CD4-positive, alpha-beta T cell treated with Interleukin-21 for 1 hour (primary cell): ENCODE measurements at regions not wholly inside any gene's neighbourhood (a gene's known extent, or its start where the extent isn't known, plus 50 kb on each side); places are given as distances from the start of the nearest gene placed in this dataset.

Source experiments
- DNase-seq: peaks from one replicate; pipeline ENCODE4 v3.0.0-alpha.2; 2020

DNA sequence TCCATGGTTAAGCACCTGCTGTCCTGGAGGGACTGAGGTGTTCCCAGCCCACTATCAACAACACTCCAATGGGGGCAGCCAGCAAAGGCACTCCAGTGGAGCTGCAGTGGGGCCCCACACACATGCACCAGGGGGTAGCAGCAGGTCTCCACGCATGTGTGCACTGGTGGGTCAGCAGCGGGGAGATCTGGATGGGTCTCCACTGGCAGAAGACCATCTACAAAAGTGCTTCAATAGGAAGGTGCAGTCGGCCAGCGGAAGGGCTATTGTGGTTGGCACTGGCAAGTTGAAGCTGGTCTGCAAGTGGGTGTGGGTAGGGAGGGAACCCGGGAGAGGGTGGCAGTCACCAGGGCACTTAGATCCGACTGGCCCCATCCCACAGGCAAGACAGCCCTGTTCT lies 1355.4 kb downstream of the NSUN3 start:
- no peak for DNase-seq

GRCh38 chr3:95424279-95424678 lies 1361.4 kb downstream of the NSUN3 start:
- DNase-seq = no peak

- DNase-seq = no peak
Measured at GRCh38 chr3:95434491-95434890, 1371.6 kb downstream of the NSUN3 start.

DNA sequence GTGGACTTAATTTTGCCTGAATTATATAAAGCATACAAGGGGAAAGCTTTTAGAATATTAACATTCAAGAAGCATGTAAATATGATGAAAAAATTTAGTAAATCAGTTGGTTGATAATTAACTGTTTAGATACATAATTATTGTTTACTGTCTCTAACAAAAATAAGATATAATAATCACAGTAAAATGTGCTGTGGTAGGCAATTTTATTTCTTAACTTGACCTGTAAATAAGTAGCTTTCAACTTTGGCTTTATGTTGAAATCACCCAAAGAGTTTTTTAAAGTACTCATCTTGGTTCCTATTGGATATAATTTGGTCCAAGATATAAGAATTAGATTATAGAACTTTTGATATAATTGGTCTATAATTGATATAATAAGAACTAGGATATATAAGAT lies 1374.5 kb downstream of the NSUN3 start:
- no peak for DNase-seq

DNA sequence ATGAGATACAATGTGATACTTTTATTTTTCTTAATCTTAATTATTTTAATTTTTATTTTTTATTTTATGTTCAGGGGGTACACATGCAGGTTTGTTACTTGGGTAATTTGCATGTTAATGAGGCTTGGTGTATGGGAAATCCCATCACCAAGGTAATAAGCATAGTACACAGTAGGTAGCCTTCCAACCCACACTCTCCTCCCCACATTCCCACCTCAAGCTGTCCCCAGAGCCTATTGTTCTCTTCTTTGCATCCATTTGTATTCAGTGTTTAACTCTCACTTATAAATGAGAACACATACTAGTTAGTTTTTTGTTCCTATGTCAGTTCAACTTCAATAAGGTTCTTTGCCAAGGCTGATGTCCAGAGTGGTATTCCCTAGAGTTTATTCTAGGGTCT lies 1375.4 kb downstream of the NSUN3 start:
- DNase-seq = no peak

- no peak for DNase-seq
Measured at GRCh38 chr3:95442766-95443165, 1371.6 kb upstream of the EPHA6 start.

DNA sequence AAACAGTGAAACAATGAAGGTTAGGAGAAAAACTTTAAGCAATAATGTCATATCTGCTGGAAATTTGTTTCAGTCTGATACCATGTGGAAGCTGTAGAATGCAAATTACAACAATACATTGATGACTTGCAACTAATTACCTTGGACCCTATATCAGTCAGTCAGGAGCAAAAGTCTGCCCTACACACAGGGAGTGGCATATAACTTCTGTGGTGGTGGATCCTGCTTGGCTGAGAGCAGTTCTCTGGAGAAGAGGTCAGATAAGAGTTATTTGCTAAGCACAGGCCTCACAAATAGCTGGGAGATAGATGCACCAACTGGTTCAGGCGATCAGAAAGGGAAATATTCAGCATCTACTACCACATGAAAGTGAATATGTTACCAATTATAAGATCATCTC lies 1364.6 kb upstream of the EPHA6 start:
- DNase-seq = no peak

DNA sequence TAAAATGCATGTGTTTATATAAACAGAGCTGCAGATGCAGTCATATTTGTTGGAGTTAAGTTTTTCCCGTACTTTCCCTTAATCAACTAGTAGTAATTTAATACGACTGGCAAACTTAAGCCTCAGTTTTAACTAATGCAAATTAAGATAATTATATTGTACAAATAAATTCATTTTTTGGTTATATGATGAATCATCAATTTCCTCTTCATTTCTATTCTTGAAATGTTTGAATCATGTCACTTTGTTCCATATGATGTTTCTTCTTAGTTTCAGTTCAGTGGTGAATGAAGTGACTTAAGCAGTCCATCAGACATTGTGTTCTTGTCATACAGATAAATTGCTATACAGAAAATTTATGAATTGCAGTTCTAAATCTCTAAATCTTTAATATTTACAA lies 1361.2 kb upstream of the EPHA6 start:
- DNase-seq = no peak

- DNase-seq = no peak
Measured at GRCh38 chr3:95456835-95457234, 1357.6 kb upstream of the EPHA6 start.

- no peak for DNase-seq
Measured at GRCh38 chr3:95459706-95460105, 1354.7 kb upstream of the EPHA6 start.

- DNase-seq = no peak
Measured at GRCh38 chr3:95460274-95460673, 1354.1 kb upstream of the EPHA6 start.

GRCh38 chr3:95462161-95462560 lies 1352.2 kb upstream of the EPHA6 start:
- no peak for DNase-seq

GRCh38 chr3:95464346-95464745 lies 1350.0 kb upstream of the EPHA6 start:
- no peak for DNase-seq

GRCh38 chr3:95468331-95468730 lies 1346.1 kb upstream of the EPHA6 start:
- no peak for DNase-seq

- no peak for DNase-seq
Measured at GRCh38 chr3:95474338-95474737, 1340.1 kb upstream of the EPHA6 start.

GRCh38 chr3:95476534-95476933 lies 1337.9 kb upstream of the EPHA6 start:
- no peak for DNase-seq

DNA sequence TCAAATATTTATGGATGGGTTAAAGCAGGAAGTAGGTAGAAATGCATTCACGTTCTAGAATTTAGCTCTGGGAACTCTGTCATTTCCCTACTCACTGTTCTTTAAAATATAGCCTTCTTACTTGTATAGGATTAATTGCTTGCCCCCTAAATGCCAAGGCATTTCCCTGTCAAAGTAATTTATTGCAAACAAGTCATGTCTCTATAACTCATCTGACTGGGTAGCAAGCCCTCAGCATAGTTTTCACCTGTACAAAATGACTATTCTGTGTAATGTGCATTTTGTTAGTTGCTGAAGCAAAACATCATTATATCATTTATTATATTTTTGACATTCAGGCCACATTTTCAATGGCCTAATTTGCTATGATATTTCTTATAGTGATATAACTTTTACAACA lies 1308.2 kb upstream of the EPHA6 start:
- DNase-seq = no peak

DNA sequence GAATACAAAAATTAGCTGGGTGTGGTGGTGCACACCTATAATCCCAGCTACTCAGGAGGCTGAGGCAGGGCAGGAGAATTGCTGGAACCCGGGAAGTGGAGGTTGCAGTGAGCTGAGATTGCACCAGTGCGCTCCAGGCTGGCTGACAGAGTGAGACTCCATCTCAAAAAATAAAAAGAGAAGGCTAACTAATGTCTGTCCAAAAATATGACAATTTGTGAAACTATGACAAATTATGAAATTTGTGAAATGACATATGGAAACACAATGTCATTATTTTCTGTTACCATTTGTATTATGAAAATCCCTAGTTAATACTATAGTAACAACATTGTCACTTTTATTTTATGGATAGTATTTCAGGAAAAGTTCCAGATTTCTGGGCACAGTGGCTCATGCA lies 1306.3 kb upstream of the EPHA6 start:
- no peak for DNase-seq

GRCh38 chr3:95511828-95512227 lies 1302.6 kb upstream of the EPHA6 start:
- no peak for DNase-seq

GRCh38 chr3:95514260-95514659 lies 1300.1 kb upstream of the EPHA6 start:
- no peak for DNase-seq

DNA sequence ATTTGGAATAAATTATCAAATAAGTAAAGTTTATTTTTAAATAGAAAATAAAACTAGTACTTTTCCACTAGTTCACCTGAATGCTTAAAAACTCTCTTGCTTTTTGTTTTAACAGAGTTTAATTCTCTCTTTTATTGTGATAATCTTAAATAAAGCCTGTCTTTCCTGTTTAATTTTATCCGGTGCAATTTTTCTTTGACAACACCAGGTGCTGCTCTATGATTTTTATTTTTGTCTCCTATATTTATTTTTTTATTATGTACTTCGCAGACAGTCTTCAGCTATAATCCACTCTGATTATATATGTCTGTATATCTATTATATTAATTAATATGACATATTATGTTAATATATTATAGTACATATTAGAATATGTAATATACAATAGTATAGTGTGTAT lies 1293.0 kb upstream of the EPHA6 start:
- DNase-seq = no peak

GRCh38 chr3:95522449-95522848 lies 1291.9 kb upstream of the EPHA6 start:
- DNase-seq = no peak

DNA sequence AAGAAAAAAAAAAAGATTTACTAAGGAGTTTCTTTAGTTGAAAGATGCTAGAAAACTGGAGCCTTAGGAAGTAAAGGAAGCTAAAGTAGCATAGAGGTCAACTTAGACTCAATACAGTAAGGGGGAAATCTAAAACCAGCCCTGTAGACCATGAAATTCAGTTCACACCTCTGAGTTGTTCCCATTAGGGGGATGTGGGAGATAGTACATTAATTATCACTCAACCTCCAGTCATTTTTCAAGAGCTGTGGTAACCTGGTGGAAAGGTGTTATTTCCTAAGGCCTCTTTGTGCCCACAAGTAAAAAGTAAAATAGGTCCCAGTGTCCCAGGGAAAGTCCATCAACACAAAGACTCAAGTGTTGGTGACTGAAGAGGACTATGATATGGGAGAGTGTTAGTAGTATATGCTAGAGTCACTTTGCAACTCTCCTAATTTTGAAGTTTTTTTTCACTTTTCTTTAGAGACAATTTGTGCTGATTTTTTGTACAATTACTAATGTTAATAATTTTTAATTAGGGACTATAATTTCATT lies 1274.4 kb upstream of the EPHA6 start:
- no peak for DNase-seq

- no peak for DNase-seq
Measured at GRCh38 chr3:95565502-95565901, 1248.9 kb upstream of the EPHA6 start.

- DNase-seq = no peak
Measured at GRCh38 chr3:95567346-95567745, 1247.0 kb upstream of the EPHA6 start.

GRCh38 chr3:95586754-95587153 lies 1227.6 kb upstream of the EPHA6 start:
- no peak for DNase-seq
